IMR-90 (cell line): ENCODE measurements at regions not wholly inside any gene's neighbourhood (a gene's known extent, or its start where the extent isn't known, plus 50 kb on each side); places are given as distances from the start of the nearest gene placed in this dataset.

Experiments
- BHLHE40 ChIP-seq: fragments of 150-350 bp; IDR thresholded peaks from 2 replicates; pipeline ENCODE4 v1.6.1; 2016; ENCODE audit warnings: mild to moderate bottlenecking, low read depth, low read length
- CEBPB ChIP-seq: IDR thresholded peaks from 2 replicates; pipeline ENCODE4 v1.6.1; 2012; ENCODE audit warnings: low read depth, low read length, improper control_type of control experiment
- FOS ChIP-seq: fragments of 150-350 bp; IDR thresholded peaks from 2 replicates; pipeline ENCODE4 v1.6.1; 2016; ENCODE audit warnings: low read depth, low read length
- MAFK ChIP-seq: IDR thresholded peaks from 2 replicates; pipeline ENCODE4 v1.6.1; 2012; ENCODE audit warnings: low read depth, low read length, improper control_type of control experiment
- MXI1 ChIP-seq: IDR thresholded peaks from 2 replicates; pipeline ENCODE4 v1.6.1; 2012; ENCODE audit warnings: low read depth, mild to moderate bottlenecking, low read length, moderate library complexity, borderline replicate concordance
- POLR2A ChIP-seq: IDR thresholded peaks from 2 replicates; pipeline ENCODE4 v1.6.1; 2012; ENCODE audit warnings: mild to moderate bottlenecking, low read depth, low read length
- RAD21 ChIP-seq: IDR thresholded peaks from 2 replicates; pipeline ENCODE4 v1.6.1; 2012; ENCODE audit warnings: low read length, improper control_type of control experiment
- RCOR1 ChIP-seq: IDR thresholded peaks from 2 replicates; pipeline ENCODE4 v1.6.1; 2012; ENCODE audit warnings: mild to moderate bottlenecking, low read length, improper control_type of control experiment; ENCODE audit not compliant: insufficient replicate concordance
- SMC3 ChIP-seq: fragments of 150-350 bp; IDR thresholded peaks from 2 replicates; pipeline ENCODE4 v1.6.1; 2016; ENCODE audit warnings: low read depth, mild to moderate bottlenecking, antibody characterized with exemption, low read length, moderate library complexity
- TF ChIP-seq, protein P1 (sequence below): conservative IDR thresholded peaks from 2 replicates; pipeline ENCODE4 v1.5.1; 2012; ENCODE audit warnings: mild to moderate bottlenecking, low read depth, low read length, improper control_type of control experiment

DNA sequence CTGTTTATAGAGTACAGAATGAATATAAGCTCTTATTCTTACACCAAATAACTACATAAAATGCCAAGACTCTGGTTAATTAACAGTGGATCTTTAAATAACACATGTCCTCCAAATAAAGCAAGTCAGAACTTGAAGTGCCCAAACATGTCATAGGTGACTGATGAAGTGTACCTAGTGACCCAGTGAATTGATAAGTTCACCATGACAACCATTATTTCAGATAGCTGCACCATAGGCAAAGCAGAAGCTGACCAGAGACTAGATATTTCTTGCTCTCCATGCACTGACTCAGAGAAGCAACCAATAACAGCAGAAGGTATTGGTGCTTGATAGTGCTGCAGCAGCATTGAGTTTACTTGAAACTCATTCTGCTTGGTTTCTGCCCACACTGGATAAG lies 192.1 kb downstream of the DUSP10 start:
- no peak for TF ChIP-seq FOS
- TF ChIP-seq POLR2A, result no peak
- TF ChIP-seq, protein P1, sequence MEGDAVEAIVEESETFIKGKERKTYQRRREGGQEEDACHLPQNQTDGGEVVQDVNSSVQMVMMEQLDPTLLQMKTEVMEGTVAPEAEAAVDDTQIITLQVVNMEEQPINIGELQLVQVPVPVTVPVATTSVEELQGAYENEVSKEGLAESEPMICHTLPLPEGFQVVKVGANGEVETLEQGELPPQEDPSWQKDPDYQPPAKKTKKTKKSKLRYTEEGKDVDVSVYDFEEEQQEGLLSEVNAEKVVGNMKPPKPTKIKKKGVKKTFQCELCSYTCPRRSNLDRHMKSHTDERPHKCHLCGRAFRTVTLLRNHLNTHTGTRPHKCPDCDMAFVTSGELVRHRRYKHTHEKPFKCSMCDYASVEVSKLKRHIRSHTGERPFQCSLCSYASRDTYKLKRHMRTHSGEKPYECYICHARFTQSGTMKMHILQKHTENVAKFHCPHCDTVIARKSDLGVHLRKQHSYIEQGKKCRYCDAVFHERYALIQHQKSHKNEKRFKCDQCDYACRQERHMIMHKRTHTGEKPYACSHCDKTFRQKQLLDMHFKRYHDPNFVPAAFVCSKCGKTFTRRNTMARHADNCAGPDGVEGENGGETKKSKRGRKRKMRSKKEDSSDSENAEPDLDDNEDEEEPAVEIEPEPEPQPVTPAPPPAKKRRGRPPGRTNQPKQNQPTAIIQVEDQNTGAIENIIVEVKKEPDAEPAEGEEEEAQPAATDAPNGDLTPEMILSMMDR, result no peak
- TF ChIP-seq RCOR1, result no peak
- TF ChIP-seq RAD21, result no peak
- TF ChIP-seq BHLHE40, result no peak
- no peak for TF ChIP-seq MXI1
- TF ChIP-seq CEBPB, result no peak
- TF ChIP-seq SMC3, result no peak
- TF ChIP-seq MAFK, result no peak
